Astrocyte (in vitro differentiated cells and primary cell): ENCODE measurements at regions not wholly inside any gene's neighbourhood (a gene's known extent, or its start where the extent isn't known, plus 50 kb on each side); places are given as distances from the start of the nearest gene placed in this dataset.

Experiments used
- EZH2 ChIP-seq: IDR thresholded peaks from 2 replicates; pipeline ENCODE4 v1.6.1; 2012; ENCODE audit warnings: mild to moderate bottlenecking, low read length, inconsistent platforms; ENCODE audit not compliant: insufficient read depth
- TF ChIP-seq, protein P1 (sequence below): IDR thresholded peaks from 2 replicates; pipeline ENCODE4 v1.5.1; 2011; ENCODE audit warnings: low read depth, mild to moderate bottlenecking, inconsistent platforms, low read length, moderate library complexity; ENCODE audit not compliant: insufficient read depth

DNA sequence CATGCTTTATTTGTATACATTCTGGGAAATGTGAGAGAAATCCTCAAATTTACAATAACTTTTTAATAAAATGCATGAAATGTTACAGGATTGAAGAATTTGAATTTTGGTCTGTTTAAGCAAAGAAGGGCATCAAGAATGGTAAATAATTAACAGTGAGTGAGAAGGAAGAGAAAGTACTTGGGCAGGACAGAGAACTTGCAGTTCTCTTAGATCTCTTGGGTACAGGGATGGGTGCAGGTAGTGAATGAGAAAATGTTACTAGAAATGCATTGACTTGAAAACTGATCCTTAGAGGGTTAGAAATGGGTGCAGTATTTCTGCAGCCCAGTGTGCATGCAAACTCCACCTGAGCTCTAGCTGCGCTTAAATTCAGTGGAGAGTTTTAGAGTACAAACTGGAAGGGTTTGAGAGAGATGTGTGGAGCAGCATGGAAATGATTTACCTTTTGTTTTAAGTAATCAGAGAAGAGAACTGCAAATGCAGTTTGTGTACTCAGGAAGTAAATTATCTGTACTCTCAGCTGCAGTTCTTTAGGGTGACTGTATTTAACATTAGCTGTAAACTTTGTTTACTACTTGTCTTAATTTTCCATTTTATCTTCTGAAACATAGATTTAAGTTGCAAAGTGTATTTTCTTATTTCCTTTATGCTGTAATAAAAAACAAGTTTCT, 51.0 kb upstream of the RAB27B start:
- TF ChIP-seq EZH2, result no peak
- TF ChIP-seq, protein P1, sequence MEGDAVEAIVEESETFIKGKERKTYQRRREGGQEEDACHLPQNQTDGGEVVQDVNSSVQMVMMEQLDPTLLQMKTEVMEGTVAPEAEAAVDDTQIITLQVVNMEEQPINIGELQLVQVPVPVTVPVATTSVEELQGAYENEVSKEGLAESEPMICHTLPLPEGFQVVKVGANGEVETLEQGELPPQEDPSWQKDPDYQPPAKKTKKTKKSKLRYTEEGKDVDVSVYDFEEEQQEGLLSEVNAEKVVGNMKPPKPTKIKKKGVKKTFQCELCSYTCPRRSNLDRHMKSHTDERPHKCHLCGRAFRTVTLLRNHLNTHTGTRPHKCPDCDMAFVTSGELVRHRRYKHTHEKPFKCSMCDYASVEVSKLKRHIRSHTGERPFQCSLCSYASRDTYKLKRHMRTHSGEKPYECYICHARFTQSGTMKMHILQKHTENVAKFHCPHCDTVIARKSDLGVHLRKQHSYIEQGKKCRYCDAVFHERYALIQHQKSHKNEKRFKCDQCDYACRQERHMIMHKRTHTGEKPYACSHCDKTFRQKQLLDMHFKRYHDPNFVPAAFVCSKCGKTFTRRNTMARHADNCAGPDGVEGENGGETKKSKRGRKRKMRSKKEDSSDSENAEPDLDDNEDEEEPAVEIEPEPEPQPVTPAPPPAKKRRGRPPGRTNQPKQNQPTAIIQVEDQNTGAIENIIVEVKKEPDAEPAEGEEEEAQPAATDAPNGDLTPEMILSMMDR, result no peak
